SU-DHL-6 (cell line): ENCODE measurements at regions not wholly inside any gene's neighbourhood (a gene's known extent, or its start where the extent isn't known, plus 50 kb on each side); places are given as distances from the start of the nearest gene placed in this dataset.

Source experiments
- CTCF ChIP-seq: fragments of 200-600 bp; sonication (generic); IDR thresholded peaks from one replicate; pipeline ENCODE4 v1.5.1; 2017; ENCODE audit warnings: antibody characterized with exemption, mild to moderate bottlenecking, low read length, moderate library complexity; ENCODE audit not compliant: insufficient read depth, poor library complexity, severe bottlenecking
- EZH2phosphoT487 ChIP-seq: fragments of 200-600 bp; sonication (generic), shearing (Covaris generic); conservative IDR thresholded peaks from 2 replicates; pipeline ENCODE4 v1.6.1; 2018; ENCODE audit warnings: mild to moderate bottlenecking, antibody characterized with exemption, low read length, moderate library complexity, mixed read lengths

- TF ChIP-seq CTCF (no peak), EZH2phosphoT487 (no peak)
Measured at GRCh38 chr2:352696-353095, 64.8 kb upstream of the ALKAL2 start.
